Colonic mucosa (tissue), 4 donors: ENCODE measurements at regions not wholly inside any gene's neighbourhood (a gene's known extent, or its start where the extent isn't known, plus 50 kb on each side); places are given as distances from the start of the nearest gene placed in this dataset.
A peak's percentile ranks its signal among the peaks of the same experiment; 100 is the strongest.

Experiments used
- DNase-seq: peaks from one replicate; pipeline ENCODE4 v3.0.0-alpha.2; 2020
- H3K27ac ChIP-seq: fragments of 200-600 bp; one replicate; pipeline ENCODE4 v1.8.0; 2021
- H3K27me3 ChIP-seq: fragments of 200-600 bp; one replicate; pipeline ENCODE4 v1.8.0; 2021
- H3K36me3 ChIP-seq: fragments of 200-600 bp; one replicate; pipeline ENCODE4 v1.8.0; 2021
- H3K4me1 ChIP-seq: fragments of 200-600 bp; one replicate; pipeline ENCODE4 v1.8.0; 2021; ENCODE audit warnings: mild to moderate bottlenecking
- H3K4me3 ChIP-seq: fragments of 200-600 bp; one replicate; pipeline ENCODE4 v1.8.0; 2021
- H3K9ac ChIP-seq, 2 donors: one replicate each; pipeline ENCODE4 v1.7.0; 2013; ENCODE audit warnings: control low read depth in 2 of 2, low read depth in 2 of 2, low read length in 2 of 2
- H3K9me3 ChIP-seq: fragments of 200-600 bp; one replicate; pipeline ENCODE4 v1.8.0; 2021
- intact Hi-C: fragments of 100-400 bp; cut with DNase I; formaldehyde crosslinking; loops from one replicate; pipeline ENCODE4 v1.14.1; 2022
- TF ChIP-seq, protein P1 (sequence below): fragments of 200-600 bp; IDR thresholded peaks from one replicate; pipeline ENCODE4 v1.8.0; 2022; ENCODE audit warnings: antibody characterized with exemption, mild to moderate bottlenecking
- donor health status: healthy.
- donor health status: DM: no; HTN: no; CAD: no.
- donor health status: DM: no; HTN: no; CAD: no.

DNA sequence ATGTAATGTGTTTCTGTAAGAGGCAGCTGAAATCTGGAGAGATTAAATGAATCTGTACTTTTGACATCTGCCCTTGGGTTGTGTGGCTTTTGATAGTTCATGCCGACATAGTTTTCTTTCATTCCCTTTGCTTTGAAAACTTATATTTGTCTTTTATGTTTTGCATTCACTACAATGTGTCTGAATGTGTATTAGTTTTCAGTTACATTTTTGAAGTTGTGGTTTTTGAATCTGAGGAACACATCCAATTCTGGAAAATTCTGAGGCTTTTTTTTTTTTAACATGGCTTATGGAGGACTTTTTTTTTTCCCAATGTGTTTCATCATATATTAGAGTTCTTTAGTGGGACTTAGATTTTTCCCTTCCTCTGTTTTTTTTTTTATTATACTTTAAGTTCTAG lies 683.7 kb upstream of the SOX9 start:
- H3K9me3 ChIP-seq = no peaks in the 10 kb centered on the region
- intact Hi-C loops = no loop called here
- H3K4me1 ChIP-seq = no peaks in the 10 kb centered on the region
- H3K27ac ChIP-seq = no peak overlapping the region
- H3K9ac ChIP-seq = no peak overlapping the region
- TF ChIP-seq, protein P1, sequence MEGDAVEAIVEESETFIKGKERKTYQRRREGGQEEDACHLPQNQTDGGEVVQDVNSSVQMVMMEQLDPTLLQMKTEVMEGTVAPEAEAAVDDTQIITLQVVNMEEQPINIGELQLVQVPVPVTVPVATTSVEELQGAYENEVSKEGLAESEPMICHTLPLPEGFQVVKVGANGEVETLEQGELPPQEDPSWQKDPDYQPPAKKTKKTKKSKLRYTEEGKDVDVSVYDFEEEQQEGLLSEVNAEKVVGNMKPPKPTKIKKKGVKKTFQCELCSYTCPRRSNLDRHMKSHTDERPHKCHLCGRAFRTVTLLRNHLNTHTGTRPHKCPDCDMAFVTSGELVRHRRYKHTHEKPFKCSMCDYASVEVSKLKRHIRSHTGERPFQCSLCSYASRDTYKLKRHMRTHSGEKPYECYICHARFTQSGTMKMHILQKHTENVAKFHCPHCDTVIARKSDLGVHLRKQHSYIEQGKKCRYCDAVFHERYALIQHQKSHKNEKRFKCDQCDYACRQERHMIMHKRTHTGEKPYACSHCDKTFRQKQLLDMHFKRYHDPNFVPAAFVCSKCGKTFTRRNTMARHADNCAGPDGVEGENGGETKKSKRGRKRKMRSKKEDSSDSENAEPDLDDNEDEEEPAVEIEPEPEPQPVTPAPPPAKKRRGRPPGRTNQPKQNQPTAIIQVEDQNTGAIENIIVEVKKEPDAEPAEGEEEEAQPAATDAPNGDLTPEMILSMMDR = no peak
- H3K4me3 ChIP-seq = no peak overlapping the region
- H3K27me3 ChIP-seq = no peaks in the 10 kb centered on the region
- H3K36me3 ChIP-seq = no peaks in the 10 kb centered on the region
- no peak for DNase-seq

DNA sequence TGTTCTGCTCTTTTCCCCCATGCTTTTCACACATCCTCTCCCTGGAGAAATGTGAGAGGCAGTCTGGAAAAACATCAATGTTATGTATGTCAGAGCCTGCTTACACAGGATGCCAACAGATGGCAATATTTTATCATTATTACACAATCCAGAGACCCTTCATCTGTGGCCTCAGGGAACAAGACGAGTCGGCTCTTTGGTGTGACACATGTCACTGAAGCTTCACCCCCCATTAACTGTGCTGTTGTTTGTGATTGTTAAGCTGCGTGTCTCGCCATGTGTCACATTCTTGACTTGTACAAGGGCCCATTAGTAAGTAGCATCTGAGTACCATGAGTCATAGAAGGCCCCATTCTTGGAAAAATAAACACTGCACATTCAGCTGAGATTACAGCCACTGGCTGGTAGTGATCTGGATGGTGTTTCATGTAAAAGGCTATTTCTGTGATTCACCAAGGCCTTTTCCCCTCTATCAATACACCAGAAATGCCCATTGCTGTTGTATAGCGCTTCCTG lies 682.1 kb upstream of the SOX9 start:
- H3K9me3 ChIP-seq = no peaks in the 10 kb centered on the region
- H3K36me3 ChIP-seq = no peaks in the 10 kb centered on the region
- H3K27me3 ChIP-seq = no peaks in the 10 kb centered on the region
- H3K27ac ChIP-seq = no peak overlapping the region
- TF ChIP-seq, protein P1 = no peak
- intact Hi-C loops = no loop called here
- H3K9ac ChIP-seq = no peak overlapping the region
- H3K4me1 ChIP-seq = no peaks in the 10 kb centered on the region
- DNase-seq = no peak
- no peak overlapping the region for H3K4me3 ChIP-seq

DNA sequence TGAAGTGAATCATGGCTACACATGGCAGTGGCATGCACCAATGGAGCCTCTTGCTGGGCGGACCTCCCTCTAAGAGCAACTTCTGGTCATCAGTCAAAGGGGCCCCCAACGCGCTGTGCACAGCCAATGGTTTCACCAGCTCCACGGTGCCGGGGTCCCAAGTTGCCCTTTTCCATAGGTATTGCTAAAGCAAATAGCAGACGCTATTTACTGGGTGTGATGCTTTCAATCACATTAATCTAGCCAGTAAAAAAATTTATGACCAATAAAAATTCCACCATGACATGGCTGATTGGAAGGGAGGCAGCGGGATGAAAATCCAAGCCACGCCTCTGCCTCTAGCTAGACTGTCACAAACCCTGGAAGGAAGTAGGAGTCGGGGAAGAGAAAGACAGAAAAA lies 680.3 kb upstream of the SOX9 start:
- no peaks in the 10 kb centered on the region for H3K4me1 ChIP-seq
- TF ChIP-seq, protein P1 = no peak
- H3K36me3 ChIP-seq = no peaks in the 10 kb centered on the region
- intact Hi-C loops = no loop called here
- H3K9me3 ChIP-seq = no peaks in the 10 kb centered on the region
- no peak overlapping the region for H3K4me3 ChIP-seq
- no peak overlapping the region for H3K27ac ChIP-seq
- H3K27me3 ChIP-seq = no peaks in the 10 kb centered on the region
- peak; percentile 26 for DNase-seq
- no peak overlapping the region for H3K9ac ChIP-seq

DNA sequence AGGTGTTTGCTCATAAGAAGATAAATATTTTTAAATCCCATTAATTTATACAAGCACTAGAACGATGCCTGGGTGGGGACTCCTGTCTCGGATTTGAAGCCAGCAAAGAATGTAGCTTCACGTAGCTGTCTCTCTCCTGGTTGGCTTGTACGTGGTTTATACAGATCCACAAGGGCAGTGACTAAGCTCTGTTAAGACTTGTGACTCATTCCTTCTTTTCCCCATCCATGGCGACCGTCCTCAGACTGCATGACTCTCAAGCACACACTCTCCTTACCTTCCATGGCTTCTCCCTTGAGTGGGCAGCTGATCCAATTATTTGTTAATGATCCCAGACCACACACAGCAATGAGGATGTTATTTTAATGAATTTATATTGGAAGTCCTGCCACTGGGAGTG lies 679.7 kb upstream of the SOX9 start:
- no peaks in the 10 kb centered on the region for H3K36me3 ChIP-seq
- no peak overlapping the region for H3K9ac ChIP-seq
- TF ChIP-seq, protein P1 = no peak
- peak; percentile 24 for DNase-seq
- H3K4me1 ChIP-seq = no peaks in the 10 kb centered on the region
- H3K27ac ChIP-seq = no peak overlapping the region
- no peak overlapping the region for H3K4me3 ChIP-seq
- H3K9me3 ChIP-seq = no peaks in the 10 kb centered on the region
- intact Hi-C loops = no loop called here
- H3K27me3 ChIP-seq = no peaks in the 10 kb centered on the region

DNA sequence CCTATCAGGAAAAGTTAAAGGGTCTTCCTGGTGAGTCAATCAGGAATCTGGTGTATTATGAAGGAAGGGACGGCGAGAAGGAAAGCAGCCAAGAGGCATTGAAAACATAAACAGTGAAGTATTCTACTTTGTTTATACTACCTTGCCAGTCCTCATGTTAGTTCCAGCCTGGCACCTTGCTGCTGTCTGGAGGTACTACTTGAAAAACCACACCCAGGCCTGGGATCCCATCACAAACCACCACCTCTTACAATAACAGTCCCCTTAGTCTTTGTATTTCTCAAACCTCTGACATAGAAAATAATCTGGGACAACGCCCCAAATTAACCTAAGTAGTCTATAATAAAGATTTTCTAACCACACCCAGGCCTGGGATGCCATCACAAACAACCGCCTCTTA lies 676.7 kb upstream of the SOX9 start:
- H3K4me1 ChIP-seq = no peaks in the 10 kb centered on the region
- intact Hi-C loops = no loop called here
- no peaks in the 10 kb centered on the region for H3K36me3 ChIP-seq
- no peak overlapping the region for H3K27ac ChIP-seq
- TF ChIP-seq, protein P1 = no peak
- H3K27me3 ChIP-seq = no peaks in the 10 kb centered on the region
- H3K4me3 ChIP-seq = no peak overlapping the region
- no peak for DNase-seq
- H3K9ac ChIP-seq = no peak overlapping the region
- no peaks in the 10 kb centered on the region for H3K9me3 ChIP-seq
